PC-3 (cell line): ENCODE measurements at regions not wholly inside any gene's neighbourhood (a gene's known extent, or its start where the extent isn't known, plus 50 kb on each side); places are given as distances from the start of the nearest gene placed in this dataset.

Experiments
- ATAC-seq: fragments of 200-7000 bp; cut with Tn5 transposase; 2 replicates; pipeline ENCODE4 v1.9.1; 2020; ENCODE audit warnings: mild to moderate bottlenecking, moderate library complexity
- BruUV-seq: library from RNA; stranded (reverse); fragments of 400-500 nt; replicated peaks from 2 replicates; lab custom pipeline; 2021; lab: Mats Ljungman, UMichigan
- CTCF ChIA-PET: fragments of 300-600 bp; sonication (Branson Sonifier 250); formaldehyde crosslinking; loops from one replicate; lab custom pipeline; 2022; ENCODE audit warnings: antibody characterized with exemption; lab: Charles Lee
- POLR2A ChIA-PET: fragments of 300-600 bp; sonication (Branson Sonifier 250); formaldehyde crosslinking; loops from one replicate; lab custom pipeline; 2022; ENCODE audit warnings: antibody characterized with exemption; ENCODE audit not compliant: unreplicated experiment; lab: Charles Lee
- DNase-seq: peaks from one replicate; pipeline ENCODE4 v3.0.0-alpha.2; 2015
- H2AFZ ChIP-seq: fragments of 300-600 bp; sonication (generic); 2 replicates; pipeline ENCODE4 v1.6.0; 2016; ENCODE audit warnings: antibody characterized with exemption, low read length
- H3F3A ChIP-seq: fragments of 300-600 bp; sonication (generic); one replicate; pipeline ENCODE4 v1.6.0; 2017; ENCODE audit warnings: antibody characterized with exemption, low read length, control low read depth, mild to moderate bottlenecking; ENCODE audit not compliant: unreplicated experiment
- H3K27ac ChIP-seq: fragments of 300-600 bp; sonication (generic); 2 replicates; pipeline ENCODE4 v1.5.1; 2016; ENCODE audit warnings: mild to moderate bottlenecking, low read length
- H3K27me3 ChIP-seq: fragments of 300-600 bp; sonication (generic); 2 replicates; pipeline ENCODE4 v1.6.1; 2016; ENCODE audit warnings: low read length, mixed read lengths
- H3K36me3 ChIP-seq: fragments of 300-600 bp; sonication (generic); 2 replicates; pipeline ENCODE4 v1.6.1; 2016; ENCODE audit warnings: low read depth, mixed run types, low read length, mixed read lengths
- H3K4me1 ChIP-seq: fragments of 300-600 bp; sonication (generic); 2 replicates; pipeline ENCODE4 v1.5.1; 2016; ENCODE audit warnings: low read length; ENCODE audit not compliant: insufficient read depth
- H3K4me2 ChIP-seq: fragments of 300-600 bp; sonication (generic); 2 replicates; pipeline ENCODE4 v1.6.0; 2016; ENCODE audit warnings: low read length
- H3K4me3 ChIP-seq: fragments of 300-600 bp; sonication (generic); 2 replicates; pipeline ENCODE4 v1.5.1; 2016; ENCODE audit warnings: mild to moderate bottlenecking, low read length, mixed read lengths
- H3K79me2 ChIP-seq: fragments of 300-600 bp; sonication (generic); 2 replicates; pipeline ENCODE4 v1.6.1; 2017; ENCODE audit warnings: low read length, mixed read lengths
- H3K9ac ChIP-seq: fragments of 300-600 bp; sonication (generic); 2 replicates; pipeline ENCODE4 v1.6.0; 2016; ENCODE audit warnings: mild to moderate bottlenecking, low read length
- H3K9me2 ChIP-seq: fragments of 300-600 bp; sonication (generic); replicated peaks from 2 replicates; pipeline ENCODE4 v1.6.1; 2016; ENCODE audit warnings: mixed run types, low read length, mixed read lengths
- H3K9me3 ChIP-seq: fragments of 300-600 bp; sonication (generic); 2 replicates; pipeline ENCODE4 v1.6.1; 2016; ENCODE audit warnings: low read length, mixed read lengths
- H4K20me1 ChIP-seq: fragments of 300-600 bp; sonication (generic); 2 replicates; pipeline ENCODE4 v1.6.1; 2016; ENCODE audit warnings: low read length, mixed read lengths
- CTCF ChIP-seq: fragments of 300-600 bp; sonication (generic); conservative IDR thresholded peaks from 2 replicates; pipeline ENCODE4 v1.5.1; 2017; ENCODE audit warnings: antibody characterized with exemption, low read depth, mild to moderate bottlenecking, low read length
- EZH2 ChIP-seq: fragments of 300-600 bp; sonication (generic); IDR thresholded peaks from one replicate; pipeline ENCODE4 v1.6.1; 2017; ENCODE audit warnings: antibody characterized with exemption, mild to moderate bottlenecking, low read length; ENCODE audit not compliant: unreplicated experiment
- EZH2phosphoT487 ChIP-seq: fragments of 300-600 bp; sonication (generic); IDR thresholded peaks from 2 replicates; pipeline ENCODE4 v1.6.1; 2018; ENCODE audit warnings: mild to moderate bottlenecking, antibody characterized with exemption, low read length, borderline replicate concordance
- intact Hi-C: fragments of 100-400 bp; cut with micrococcal nuclease; formaldehyde crosslinking; loops from 2 replicates; pipeline ENCODE4 v1.9.0; 2023

GRCh38 chr7:135831455-135832195, 83.0 kb upstream of the FAM180A start:
- Histone ChIP-seq H3K9me3 (no peaks in the 10 kb centered on the region), H3K79me2 (no peaks in the 10 kb centered on the region), H3K36me3 (no peaks in the 10 kb centered on the region), H3K9ac (no peak overlapping the region), H3K4me2 (no peak overlapping the region), H3F3A (no peaks in the 10 kb centered on the region), H3K27me3 (peaks cover 4% of the 10 kb centered on the region; the same call in 1 of the 2 replicates), H3K4me1 (no peaks in the 10 kb centered on the region; the same call in 1 of the 2 replicates), H4K20me1 (no peaks in the 10 kb centered on the region), H3K27ac (no peak overlapping the region), H3K9me2 (no peaks in the 10 kb centered on the region), H3K4me3 (no peak overlapping the region), H2AFZ (no peak overlapping the region)
- BruUV-seq: no TSS peak
- ChIA-PET CTCF (no interaction called here), POLR2A (no interaction called here)
- intact Hi-C loops: no loop called here
- DNase-seq (no peak), ATAC-seq (no peak)
- TF ChIP-seq EZH2phosphoT487: no peak
- no peak for TF ChIP-seq EZH2
- TF ChIP-seq CTCF: no peak

- no peak overlapping the region for H2AFZ ChIP-seq
- no peaks in the 10 kb centered on the region for H3K36me3 ChIP-seq
- H3K4me1 ChIP-seq: no peaks in the 10 kb centered on the region; the same call in 1 of the 2 replicates
- CTCF ChIA-PET: no interaction called here
- H3K9me3 ChIP-seq: no peaks in the 10 kb centered on the region
- no TSS peak for BruUV-seq
- no peaks in the 10 kb centered on the region for H3K9me2 ChIP-seq
- no peak overlapping the region for H3K4me3 ChIP-seq
- no peak overlapping the region for H3K27ac ChIP-seq
- H3K27me3 ChIP-seq: peaks cover 13% of the 10 kb centered on the region; the same call in 1 of the 2 replicates
- DNase-seq (no peak), ATAC-seq (no peak)
- intact Hi-C loops: no loop called here
- POLR2A ChIA-PET: no interaction called here
- H3F3A ChIP-seq: no peaks in the 10 kb centered on the region
- H3K4me2 ChIP-seq: no peak overlapping the region
- H3K79me2 ChIP-seq: no peaks in the 10 kb centered on the region
- no peak for TF ChIP-seq EZH2
- H4K20me1 ChIP-seq: no peaks in the 10 kb centered on the region
- H3K9ac ChIP-seq: no peak overlapping the region
Measured at GRCh38 chr7:135828604-135829003, 80.0 kb upstream of the FAM180A start.

GRCh38 chr7:135827391-135827790, 78.8 kb upstream of the FAM180A start:
- no peak overlapping the region for H3K4me2 ChIP-seq
- no TSS peak for BruUV-seq
- POLR2A ChIA-PET: no interaction called here

More at GRCh38 chr7:135827391-135827790, 78.8 kb upstream of the FAM180A start:
- no peaks in the 10 kb centered on the region for H3K9me3 ChIP-seq
- TF ChIP-seq CTCF (no peak), EZH2 (no peak), EZH2phosphoT487 (no peak)
- H3K27me3 ChIP-seq: peaks cover 13% of the 10 kb centered on the region; the same call in 1 of the 2 replicates
- H3K9ac ChIP-seq: no peak overlapping the region
- CTCF ChIA-PET: no interaction called here
- ATAC-seq (peak; percentile 29; the same call in 1 of the 2 replicates), DNase-seq (peak; percentile 43)
- H2AFZ ChIP-seq: no peak overlapping the region
- no peaks in the 10 kb centered on the region for H4K20me1 ChIP-seq
- no peaks in the 10 kb centered on the region; the same call in 1 of the 2 replicates for H3K4me1 ChIP-seq
- H3K4me3 ChIP-seq: no peak overlapping the region
- intact Hi-C loops: no loop called here
- H3F3A ChIP-seq: no peaks in the 10 kb centered on the region
- H3K9me2 ChIP-seq: no peaks in the 10 kb centered on the region
- H3K27ac ChIP-seq: no peak overlapping the region
- no peaks in the 10 kb centered on the region for H3K36me3 ChIP-seq
- no peaks in the 10 kb centered on the region for H3K79me2 ChIP-seq
